ENCODE measurements at regions not wholly inside any gene's neighbourhood (a gene's known extent, or its start where the extent isn't known, plus 50 kb on each side); places are given as distances from the start of the nearest gene placed in this dataset.

DNA sequence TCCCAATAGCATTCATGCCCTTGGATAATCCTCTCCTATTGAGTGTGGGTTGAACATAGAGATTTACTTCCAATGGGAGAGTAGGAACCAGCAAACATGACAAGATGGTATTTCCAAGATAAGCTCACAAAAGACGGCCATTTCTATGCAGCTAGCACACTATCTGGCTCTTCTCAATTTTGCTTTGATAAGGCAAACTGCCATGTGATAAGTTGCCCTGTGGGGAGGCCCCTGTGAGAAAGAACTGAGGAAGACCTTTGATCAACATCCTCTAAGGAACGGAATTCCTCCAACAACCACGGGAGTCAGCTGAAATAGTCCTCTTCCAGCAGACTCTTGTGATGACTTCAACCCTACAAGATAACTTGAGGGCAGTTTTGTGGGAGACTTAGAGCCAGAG lies 211.9 kb upstream of the TRPM3 start:
- H3K4me3 ChIP-seq (replicated peaks; ENCODE audit: low read depth, low read length) = no peak overlapping the region
- TF ChIP-seq, protein P1, sequence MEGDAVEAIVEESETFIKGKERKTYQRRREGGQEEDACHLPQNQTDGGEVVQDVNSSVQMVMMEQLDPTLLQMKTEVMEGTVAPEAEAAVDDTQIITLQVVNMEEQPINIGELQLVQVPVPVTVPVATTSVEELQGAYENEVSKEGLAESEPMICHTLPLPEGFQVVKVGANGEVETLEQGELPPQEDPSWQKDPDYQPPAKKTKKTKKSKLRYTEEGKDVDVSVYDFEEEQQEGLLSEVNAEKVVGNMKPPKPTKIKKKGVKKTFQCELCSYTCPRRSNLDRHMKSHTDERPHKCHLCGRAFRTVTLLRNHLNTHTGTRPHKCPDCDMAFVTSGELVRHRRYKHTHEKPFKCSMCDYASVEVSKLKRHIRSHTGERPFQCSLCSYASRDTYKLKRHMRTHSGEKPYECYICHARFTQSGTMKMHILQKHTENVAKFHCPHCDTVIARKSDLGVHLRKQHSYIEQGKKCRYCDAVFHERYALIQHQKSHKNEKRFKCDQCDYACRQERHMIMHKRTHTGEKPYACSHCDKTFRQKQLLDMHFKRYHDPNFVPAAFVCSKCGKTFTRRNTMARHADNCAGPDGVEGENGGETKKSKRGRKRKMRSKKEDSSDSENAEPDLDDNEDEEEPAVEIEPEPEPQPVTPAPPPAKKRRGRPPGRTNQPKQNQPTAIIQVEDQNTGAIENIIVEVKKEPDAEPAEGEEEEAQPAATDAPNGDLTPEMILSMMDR (IDR thresholded peaks at IDR 0.05; ENCODE audit: low read length, missing control alignments) = no peak
- no peak for DNase-seq (ENCODE audit: low read depth)

DNA sequence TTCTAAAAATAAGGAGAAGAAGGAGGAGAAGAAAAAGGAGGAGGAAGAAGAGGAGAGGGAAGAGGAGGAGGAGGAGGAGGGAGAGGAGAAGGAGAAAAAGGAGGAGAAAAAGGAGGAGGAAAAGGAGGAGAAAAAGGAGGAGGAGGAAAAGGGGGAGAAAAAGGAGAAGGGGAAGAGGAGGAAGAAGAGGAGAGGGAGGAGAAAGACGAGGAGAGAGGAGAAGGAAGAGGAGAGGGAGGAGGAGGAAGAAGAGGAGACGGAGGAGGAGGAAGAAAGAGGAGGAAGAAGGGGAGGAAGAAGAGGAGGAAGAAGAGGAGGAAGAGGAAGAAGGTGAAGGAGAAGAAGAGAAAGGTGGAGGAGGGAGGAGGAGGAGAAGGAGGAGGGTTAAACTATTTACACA lies 210.2 kb upstream of the TRPM3 start:
- TF ChIP-seq, protein P1 (IDR thresholded peaks at IDR 0.05; ENCODE audit: low read length, missing control alignments) = no peak
- no peak overlapping the region for H3K4me3 ChIP-seq (replicated peaks; ENCODE audit: low read depth, low read length)
- no peak for DNase-seq (ENCODE audit: low read depth)

DNA sequence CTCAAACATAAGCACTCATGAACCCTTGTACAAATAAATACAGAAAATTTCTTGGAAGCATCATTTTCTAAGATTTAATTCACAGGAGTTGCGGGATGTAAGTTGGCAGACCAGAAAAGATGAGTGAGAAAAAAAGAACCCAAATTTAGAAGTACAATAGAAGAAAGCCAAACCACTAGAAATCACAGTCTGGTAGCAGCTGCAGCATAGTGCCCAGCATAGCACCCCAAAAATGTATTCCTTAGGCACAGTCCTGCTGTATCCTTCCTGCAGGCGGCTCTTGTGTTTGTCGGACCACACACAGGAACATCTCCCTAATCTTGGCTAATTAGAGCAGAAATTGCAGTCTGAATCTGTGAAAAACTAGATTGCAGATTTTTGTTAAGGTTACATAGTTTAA lies 208.5 kb upstream of the TRPM3 start:
- H3K4me3 ChIP-seq (replicated peaks; ENCODE audit: low read depth, low read length) = no peak overlapping the region
- no peak for DNase-seq (ENCODE audit: low read depth)
- TF ChIP-seq, protein P1 (IDR thresholded peaks at IDR 0.05; ENCODE audit: low read length, missing control alignments) = no peak

DNA sequence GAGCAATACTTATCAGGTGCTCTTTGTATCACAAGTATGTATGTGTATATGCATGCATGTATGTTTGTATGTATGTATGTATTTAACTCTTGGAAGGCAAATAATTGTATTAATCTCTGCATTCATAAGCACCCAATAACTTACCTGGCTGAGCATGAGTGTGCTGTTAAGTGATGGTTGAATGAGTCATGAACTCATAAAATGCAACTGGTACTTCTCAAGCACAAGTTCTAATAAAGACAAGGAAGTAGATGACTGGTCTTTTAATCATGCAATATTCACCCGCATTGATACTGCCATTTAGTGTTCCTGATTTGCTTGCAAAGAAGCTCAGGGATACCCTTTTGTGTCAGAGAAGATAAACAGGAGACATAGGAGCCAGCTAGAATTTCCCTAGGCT lies 204.9 kb upstream of the TRPM3 start:
- no peak overlapping the region for H3K4me3 ChIP-seq (replicated peaks; ENCODE audit: low read depth, low read length)
- TF ChIP-seq, protein P1 (IDR thresholded peaks at IDR 0.05; ENCODE audit: low read length, missing control alignments) = no peak
- no peak for DNase-seq (ENCODE audit: low read depth)

DNA sequence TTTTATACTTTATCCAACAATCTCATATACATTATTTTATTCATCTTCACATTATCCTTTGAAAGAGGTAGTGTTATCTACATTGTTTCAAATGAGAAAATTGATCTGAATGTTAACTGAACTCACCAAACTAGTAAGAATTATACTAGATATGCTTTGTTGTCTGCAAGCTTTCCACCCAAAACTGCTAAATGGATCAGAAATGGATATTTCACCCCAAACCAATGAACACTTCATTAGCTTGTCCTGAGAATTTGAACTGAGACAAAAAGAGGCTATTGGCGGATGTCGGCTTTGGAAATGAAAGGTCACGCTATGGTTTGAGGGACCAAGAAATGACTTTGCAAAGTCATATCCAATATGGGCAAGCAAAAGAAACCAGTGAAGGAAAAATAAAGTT lies 201.9 kb upstream of the TRPM3 start:
- H3K4me3 ChIP-seq (replicated peaks; ENCODE audit: low read depth, low read length) = no peak overlapping the region
- TF ChIP-seq, protein P1 (IDR thresholded peaks at IDR 0.05; ENCODE audit: low read length, missing control alignments) = no peak
- no peak for DNase-seq (ENCODE audit: low read depth)

DNA sequence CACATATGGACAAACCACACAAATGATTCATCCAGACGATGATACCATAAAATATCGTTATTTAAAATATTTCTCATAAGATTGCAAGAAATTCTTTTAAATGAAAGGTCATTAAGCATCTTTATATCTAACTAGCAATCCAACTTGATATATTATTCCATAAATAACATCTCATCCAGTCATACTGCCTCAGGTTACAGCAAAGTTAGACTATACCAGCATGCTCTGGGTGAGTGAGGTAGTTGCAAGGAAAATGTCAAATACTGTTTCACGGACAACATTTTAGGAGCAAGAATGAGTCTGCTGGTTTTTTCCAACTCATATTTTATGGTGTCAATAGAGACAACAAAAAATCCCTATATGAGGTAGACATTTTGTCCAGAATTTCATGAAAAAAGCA lies 200.9 kb upstream of the TRPM3 start:
- no peak for DNase-seq (ENCODE audit: low read depth)
- TF ChIP-seq, protein P1 (IDR thresholded peaks at IDR 0.05; ENCODE audit: low read length, missing control alignments) = no peak
- no peak overlapping the region for H3K4me3 ChIP-seq (replicated peaks; ENCODE audit: low read depth, low read length)

DNA sequence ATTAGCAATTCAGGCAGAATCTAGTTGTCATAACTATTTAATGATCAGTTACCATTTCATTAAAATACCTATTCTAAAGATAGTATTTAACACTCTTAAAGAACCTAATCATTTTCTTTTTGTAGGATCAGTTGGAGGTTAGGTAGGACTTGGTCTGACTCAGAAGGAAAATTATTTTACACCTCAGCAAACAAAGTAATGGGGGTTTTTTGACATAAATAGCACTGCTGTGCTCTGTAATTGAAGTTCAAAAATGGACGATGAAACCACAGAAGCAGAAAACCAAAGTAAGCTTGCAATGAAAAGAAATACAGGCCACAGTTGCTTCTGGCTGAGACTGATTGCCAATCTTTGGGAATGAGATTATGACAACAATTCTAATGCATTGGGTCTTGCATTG lies 187.0 kb upstream of the TRPM3 start:
- DNase-seq (ENCODE audit: low read depth) = no peak
- TF ChIP-seq, protein P1 (IDR thresholded peaks at IDR 0.05; ENCODE audit: low read length, missing control alignments) = no peak
- H3K4me3 ChIP-seq (replicated peaks; ENCODE audit: low read depth, low read length) = no peak overlapping the region

Data from fibroblast of pulmonary artery (primary cell).